IMR-90 (cell line): ENCODE measurements at regions not wholly inside any gene's neighbourhood (a gene's known extent, or its start where the extent isn't known, plus 50 kb on each side); places are given as distances from the start of the nearest gene placed in this dataset.

Experiments used
- ATAC-seq: fragments of 200-7000 bp; cut with Tn5 transposase; 2 replicates; pipeline ENCODE4 v1.9.1; 2020; ENCODE audit warnings: low read depth, mild to moderate bottlenecking, moderate library complexity
- BruUV-seq: library from RNA; stranded (reverse); fragments of 400-500 nt; replicated peaks from 2 replicates; lab custom pipeline; 2021; lab: Mats Ljungman, UMichigan
- CTCF ChIA-PET: fragments of 300-600 bp; formaldehyde crosslinking; extraction: SDS; loops from one replicate; lab custom pipeline; 2021; ENCODE audit warnings: antibody characterized with exemption; lab: Yijun Ruan, JAX
- POLR2A ChIA-PET: fragments of 300-600 bp; sonication (Branson Sonifier 250); formaldehyde crosslinking; loops from one replicate; lab custom pipeline; 2022; ENCODE audit warnings: antibody characterized with exemption; ENCODE audit not compliant: unreplicated experiment; lab: Charles Lee
- DNase-seq: peaks from one replicate; pipeline ENCODE4 v3.0.0; 2013
- H2AFZ ChIP-seq: replicated peaks from 2 replicates; pipeline ENCODE3; 2013; ENCODE audit warnings: low read length, mild to moderate bottlenecking; ENCODE audit not compliant: poor library complexity
- H2AK5ac ChIP-seq: 2 replicates; pipeline ENCODE4 v1.6.1; 2013; ENCODE audit warnings: low read depth, low read length, inconsistent platforms
- H2AK9ac ChIP-seq: replicated peaks from 2 replicates; pipeline ENCODE3; 2013; ENCODE audit warnings: mild to moderate bottlenecking, low read depth, low read length, moderate library complexity; ENCODE audit not compliant: poor library complexity
- H2BK120ac ChIP-seq: 2 replicates; pipeline ENCODE4 v1.6.1; 2013; ENCODE audit warnings: low read depth, low read length, inconsistent platforms
- H2BK15ac ChIP-seq: 3 replicates; pipeline ENCODE4 v1.6.1; 2013; ENCODE audit warnings: low read depth, low read length, inconsistent platforms
- H2BK20ac ChIP-seq: 2 replicates; pipeline ENCODE4 v1.6.1; 2013; ENCODE audit warnings: low read depth, mild to moderate bottlenecking, inconsistent platforms, low read length, moderate library complexity
- H2BK5ac ChIP-seq: 2 replicates; pipeline ENCODE4 v1.6.1; 2013; ENCODE audit warnings: mild to moderate bottlenecking, low read depth, low read length, inconsistent platforms; ENCODE audit not compliant: poor library complexity, severe bottlenecking
- H3K14ac ChIP-seq: replicated peaks from 2 replicates; pipeline ENCODE4 v1.6.1; 2013; ENCODE audit warnings: low read depth, low read length, inconsistent platforms
- H3K18ac ChIP-seq: 2 replicates; pipeline ENCODE4 v1.6.1; 2013; ENCODE audit warnings: low read depth, low read length, control low read depth
- H3K23ac ChIP-seq: 2 replicates; pipeline ENCODE4 v1.6.1; 2013; ENCODE audit warnings: low read depth, low read length, inconsistent platforms
- H3K27ac ChIP-seq: 2 replicates; pipeline ENCODE4 v1.5.1; 2013; ENCODE audit warnings: mild to moderate bottlenecking, control low read depth, low read length; ENCODE audit not compliant: insufficient read depth
- H3K27me3 ChIP-seq: 2 replicates; pipeline ENCODE4 v1.6.1; 2013; ENCODE audit warnings: low read length; ENCODE audit not compliant: control insufficient read depth, insufficient read depth
- H3K36me3 ChIP-seq: 2 replicates; pipeline ENCODE4 v1.6.1; 2013; ENCODE audit warnings: low read length, mixed read lengths; ENCODE audit not compliant: control insufficient read depth, insufficient read depth
- H3K4ac ChIP-seq: 2 replicates; pipeline ENCODE4 v1.6.1; 2013; ENCODE audit warnings: low read depth, low read length, inconsistent platforms
- H3K4me1 ChIP-seq: 2 replicates; pipeline ENCODE4 v1.6.1; 2013; ENCODE audit warnings: low read length, mixed read lengths; ENCODE audit not compliant: control insufficient read depth, insufficient read depth
- H3K4me2 ChIP-seq: 2 replicates; pipeline ENCODE4 v1.6.1; 2013; ENCODE audit warnings: low read depth, mild to moderate bottlenecking, control low read depth, low read length, moderate library complexity
- H3K4me3 ChIP-seq: 2 replicates; pipeline ENCODE4 v1.5.1; 2013; ENCODE audit warnings: low read depth, mild to moderate bottlenecking, control low read depth, low read length, moderate library complexity; ENCODE audit not compliant: insufficient read depth
- H3K56ac ChIP-seq: 2 replicates; pipeline ENCODE4 v1.6.1; 2013; ENCODE audit warnings: low read length, inconsistent platforms; ENCODE audit not compliant: insufficient read depth; ENCODE audit errors: extremely low read depth
- H3K79me1 ChIP-seq, 2 experiments: 2 replicates each; pipeline ENCODE4 v1.6.1; 2013; ENCODE audit warnings: low read length in 2 of 2, inconsistent platforms in 1 of 2, low read depth in 1 of 2
- H3K9ac ChIP-seq: 2 replicates; pipeline ENCODE4 v1.6.1; 2013; ENCODE audit warnings: low read depth, low read length, control low read depth
- H3K9me1 ChIP-seq: 2 replicates; pipeline ENCODE4 v1.6.1; 2013; ENCODE audit warnings: low read length, inconsistent platforms; ENCODE audit not compliant: insufficient read depth
- H3K9me3 ChIP-seq: 2 replicates; pipeline ENCODE4 v1.6.1; 2013; ENCODE audit warnings: low read length; ENCODE audit not compliant: control insufficient read depth, insufficient read depth
- H4K20me1 ChIP-seq: 2 replicates; pipeline ENCODE4 v1.6.1; 2013; ENCODE audit warnings: low read length, inconsistent platforms; ENCODE audit not compliant: insufficient read depth
- H4K5ac ChIP-seq: 2 replicates; pipeline ENCODE4 v1.6.1; 2013; ENCODE audit warnings: mild to moderate bottlenecking, low read depth, low read length, control low read depth
- H4K8ac ChIP-seq, 2 experiments: 2 replicates each; pipeline ENCODE4 v1.6.1; 2013; ENCODE audit warnings: low read depth in 2 of 2, low read length in 2 of 2, control low read depth in 1 of 2, inconsistent platforms in 1 of 2
- H4K91ac ChIP-seq: 2 replicates; pipeline ENCODE4 v1.6.1; 2013; ENCODE audit warnings: low read depth, low read length, inconsistent platforms; ENCODE audit not compliant: insufficient read depth
- CHD1 ChIP-seq: IDR thresholded peaks from 2 replicates; pipeline ENCODE4 v1.6.1; 2012; ENCODE audit warnings: low read depth, low read length, improper control_type of control experiment
- FOS ChIP-seq: fragments of 150-350 bp; IDR thresholded peaks from 2 replicates; pipeline ENCODE4 v1.6.1; 2016; ENCODE audit warnings: low read depth, low read length
- MAFK ChIP-seq: IDR thresholded peaks from 2 replicates; pipeline ENCODE4 v1.6.1; 2012; ENCODE audit warnings: low read depth, low read length, improper control_type of control experiment
- MAZ ChIP-seq: IDR thresholded peaks from 2 replicates; pipeline ENCODE4 v1.6.1; 2012; ENCODE audit warnings: low read depth, mild to moderate bottlenecking, low read length, improper control_type of control experiment, moderate library complexity, borderline replicate concordance
- MXI1 ChIP-seq: IDR thresholded peaks from 2 replicates; pipeline ENCODE4 v1.6.1; 2012; ENCODE audit warnings: low read depth, mild to moderate bottlenecking, low read length, moderate library complexity, borderline replicate concordance
- NFE2L2 ChIP-seq: fragments of 150-350 bp; IDR thresholded peaks from 2 replicates; pipeline ENCODE4 v1.6.1; 2016; ENCODE audit warnings: low read depth, mild to moderate bottlenecking, low read length
- POLR2A ChIP-seq: IDR thresholded peaks from 2 replicates; pipeline ENCODE4 v1.6.1; 2012; ENCODE audit warnings: mild to moderate bottlenecking, low read depth, low read length
- RAD21 ChIP-seq: IDR thresholded peaks from 2 replicates; pipeline ENCODE4 v1.6.1; 2012; ENCODE audit warnings: low read length, improper control_type of control experiment
- RCOR1 ChIP-seq: IDR thresholded peaks from 2 replicates; pipeline ENCODE4 v1.6.1; 2012; ENCODE audit warnings: mild to moderate bottlenecking, low read length, improper control_type of control experiment; ENCODE audit not compliant: insufficient replicate concordance
- RFX5 ChIP-seq: IDR thresholded peaks from 2 replicates; pipeline ENCODE4 v1.8.0; 2012; ENCODE audit warnings: low read depth, mild to moderate bottlenecking, low read length, moderate library complexity
- SMC3 ChIP-seq: fragments of 150-350 bp; IDR thresholded peaks from 2 replicates; pipeline ENCODE4 v1.6.1; 2016; ENCODE audit warnings: low read depth, mild to moderate bottlenecking, antibody characterized with exemption, low read length, moderate library complexity
- WGBS, 2 experiments: methylation state at CpG; one replicate each; pipeline versions ENCODE4 v1.1.5 to v1.1.7; 2013; ENCODE audit warnings: missing lambda C conversion rate in 2 of 2; ENCODE audit not compliant: insufficient read length in 1 of 2; ENCODE audit errors: extremely low coverage in 2 of 2; 5-methylcytosine and 5-hydroxymethylcytosine counted together
- dilution Hi-C: fragments of 300-500 bp; cut with HindIII; formaldehyde crosslinking; loops from one replicate; pipeline ENCODE4 v1.14.3; 2018; ENCODE audit warnings: low sequenced_read_pairs; ENCODE audit not compliant: unreplicated experiment
- in situ Hi-C: fragments of 300-500 bp; cut with MboI; formaldehyde crosslinking; loops from 3 replicates; pipeline ENCODE4 v1.14.3; 2019; ENCODE audit warnings: low sequenced_read_pairs, inconsistent platforms, mixed read lengths
- intact Hi-C: fragments of 100-400 bp; cut with micrococcal nuclease; formaldehyde crosslinking; loops from 2 replicates; pipeline ENCODE4 v1.10.0; 2022
- TF ChIP-seq, protein P1 (sequence below): fragments of 150-350 bp; IDR thresholded peaks from 2 replicates; pipeline ENCODE4 v1.6.1; 2017; ENCODE audit warnings: mild to moderate bottlenecking, antibody characterized with exemption, low read length, low read depth
- TF ChIP-seq, protein P2 (sequence below): conservative IDR thresholded peaks from 2 replicates; pipeline ENCODE4 v1.5.1; 2012; ENCODE audit warnings: mild to moderate bottlenecking, low read depth, low read length, improper control_type of control experiment
- TF ChIP-seq, protein P3 (sequence below): fragments of 150-350 bp; IDR thresholded peaks from 2 replicates; pipeline ENCODE4 v1.6.1; 2016; ENCODE audit warnings: low read depth, mild to moderate bottlenecking, low read length, moderate library complexity, borderline replicate concordance

DNA sequence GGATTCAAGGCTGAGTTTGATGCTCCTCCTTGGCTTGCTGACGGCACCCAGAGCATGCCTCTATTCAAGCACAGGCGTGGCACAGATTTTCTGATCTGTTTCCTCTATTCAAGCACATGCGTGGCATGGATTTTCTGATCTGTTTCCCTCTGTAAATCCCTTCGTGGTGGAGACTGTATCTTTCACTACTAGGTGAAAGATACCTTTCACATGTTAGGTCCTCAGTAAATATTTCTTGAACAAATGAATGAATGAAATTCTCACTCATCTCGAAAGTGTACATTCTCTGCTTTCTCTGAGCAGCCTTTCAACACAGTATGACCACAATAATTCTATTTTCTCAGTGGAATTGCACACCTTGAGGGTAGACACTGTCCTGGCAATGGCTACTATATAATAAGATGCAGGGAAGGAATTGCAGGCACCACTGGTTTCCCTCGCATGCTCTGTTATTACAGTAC lies 72.6 kb upstream of the F13A1 start:
- Histone ChIP-seq H3K4me3 (no peak overlapping the region), H3K27me3 (no peaks in the 10 kb centered on the region), H3K9ac (no peak overlapping the region), H3K4ac (no peak overlapping the region), H2BK5ac (no peak overlapping the region), H4K5ac (no peak overlapping the region), H2BK20ac (no peak overlapping the region), H2AK5ac (no peak overlapping the region), H3K14ac (no peak overlapping the region), H2AK9ac (no peak overlapping the region), H3K23ac (no peak overlapping the region), H4K20me1 (no peaks in the 10 kb centered on the region), H2BK15ac (no peak overlapping the region), H3K56ac (no peak overlapping the region), H3K4me2 (no peak overlapping the region), H2AFZ (no peak overlapping the region), H3K27ac (no peak overlapping the region), H4K8ac (no peak overlapping the region), H3K4me1 (no peaks in the 10 kb centered on the region), H3K36me3 (no peaks in the 10 kb centered on the region), H3K9me3 (peaks cover 29% of the 10 kb centered on the region), H3K79me1 (no peaks in the 10 kb centered on the region), H3K18ac (no peak overlapping the region), H4K91ac (no peak overlapping the region), H3K9me1 (no peaks in the 10 kb centered on the region), H2BK120ac (no peak overlapping the region)
- BruUV-seq = no TSS peak
- ChIA-PET POLR2A (no interaction called here), CTCF (no interaction called here)
- no CpG with 5 or more reads among the region's 6 CpGs for WGBS, 2 experiments
- in situ Hi-C loops (no loop called here), intact Hi-C loops (no loop called here), dilution Hi-C loops (no loop called here)
- ATAC-seq = no peak
- TF ChIP-seq MXI1 = no peak
- TF ChIP-seq, protein P1, sequence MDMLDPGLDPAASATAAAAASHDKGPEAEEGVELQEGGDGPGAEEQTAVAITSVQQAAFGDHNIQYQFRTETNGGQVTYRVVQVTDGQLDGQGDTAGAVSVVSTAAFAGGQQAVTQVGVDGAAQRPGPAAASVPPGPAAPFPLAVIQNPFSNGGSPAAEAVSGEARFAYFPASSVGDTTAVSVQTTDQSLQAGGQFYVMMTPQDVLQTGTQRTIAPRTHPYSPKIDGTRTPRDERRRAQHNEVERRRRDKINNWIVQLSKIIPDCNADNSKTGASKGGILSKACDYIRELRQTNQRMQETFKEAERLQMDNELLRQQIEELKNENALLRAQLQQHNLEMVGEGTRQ = no peak
- no peak for TF ChIP-seq RFX5
- TF ChIP-seq MAFK = no peak
- no peak for TF ChIP-seq RAD21
- no peak for TF ChIP-seq SMC3
- TF ChIP-seq CHD1 = no peak
- TF ChIP-seq, protein P2, sequence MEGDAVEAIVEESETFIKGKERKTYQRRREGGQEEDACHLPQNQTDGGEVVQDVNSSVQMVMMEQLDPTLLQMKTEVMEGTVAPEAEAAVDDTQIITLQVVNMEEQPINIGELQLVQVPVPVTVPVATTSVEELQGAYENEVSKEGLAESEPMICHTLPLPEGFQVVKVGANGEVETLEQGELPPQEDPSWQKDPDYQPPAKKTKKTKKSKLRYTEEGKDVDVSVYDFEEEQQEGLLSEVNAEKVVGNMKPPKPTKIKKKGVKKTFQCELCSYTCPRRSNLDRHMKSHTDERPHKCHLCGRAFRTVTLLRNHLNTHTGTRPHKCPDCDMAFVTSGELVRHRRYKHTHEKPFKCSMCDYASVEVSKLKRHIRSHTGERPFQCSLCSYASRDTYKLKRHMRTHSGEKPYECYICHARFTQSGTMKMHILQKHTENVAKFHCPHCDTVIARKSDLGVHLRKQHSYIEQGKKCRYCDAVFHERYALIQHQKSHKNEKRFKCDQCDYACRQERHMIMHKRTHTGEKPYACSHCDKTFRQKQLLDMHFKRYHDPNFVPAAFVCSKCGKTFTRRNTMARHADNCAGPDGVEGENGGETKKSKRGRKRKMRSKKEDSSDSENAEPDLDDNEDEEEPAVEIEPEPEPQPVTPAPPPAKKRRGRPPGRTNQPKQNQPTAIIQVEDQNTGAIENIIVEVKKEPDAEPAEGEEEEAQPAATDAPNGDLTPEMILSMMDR = no peak
- no peak for TF ChIP-seq NFE2L2
- no peak for TF ChIP-seq RCOR1
- TF ChIP-seq, protein P3, sequence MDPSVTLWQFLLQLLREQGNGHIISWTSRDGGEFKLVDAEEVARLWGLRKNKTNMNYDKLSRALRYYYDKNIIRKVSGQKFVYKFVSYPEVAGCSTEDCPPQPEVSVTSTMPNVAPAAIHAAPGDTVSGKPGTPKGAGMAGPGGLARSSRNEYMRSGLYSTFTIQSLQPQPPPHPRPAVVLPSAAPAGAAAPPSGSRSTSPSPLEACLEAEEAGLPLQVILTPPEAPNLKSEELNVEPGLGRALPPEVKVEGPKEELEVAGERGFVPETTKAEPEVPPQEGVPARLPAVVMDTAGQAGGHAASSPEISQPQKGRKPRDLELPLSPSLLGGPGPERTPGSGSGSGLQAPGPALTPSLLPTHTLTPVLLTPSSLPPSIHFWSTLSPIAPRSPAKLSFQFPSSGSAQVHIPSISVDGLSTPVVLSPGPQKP = no peak
- no peak for TF ChIP-seq POLR2A
- no peak for TF ChIP-seq MAZ
- TF ChIP-seq FOS = no peak
- no peak for DNase-seq
